Stimulated activated CD4-positive, alpha-beta T cell treated with anti-CD3 and anti-CD28 coated beads, Interleukin-1b, Interleukin-23, amount 100 ng/mL, for 24 hours (primary cell): ENCODE measurements at regions not wholly inside any gene's neighbourhood (a gene's known extent, or its start where the extent isn't known, plus 50 kb on each side); places are given as distances from the start of the nearest gene placed in this dataset.

ENCODE experiments used
- DNase-seq, 4 experiments: peaks; one replicate each; pipeline ENCODE4 v3.0.0-alpha.2; 2020; ENCODE audit warnings: low read depth in 4 of 4, low spot score in 1 of 4

- no peak for DNase-seq
Measured at GRCh38 chr17:6938637-6939036, 57.2 kb upstream of the ALOX12 start.

- no peak for DNase-seq
Measured at GRCh38 chr17:6940186-6940649, 55.6 kb upstream of the ALOX12 start.

GRCh38 chr17:6941989-6942388 is 53.9 kb upstream of the ALOX12 start:
- no peak for DNase-seq

- no peak for DNase-seq
Measured at GRCh38 chr17:6943406-6943805, 52.4 kb upstream of the ALOX12 start.
